Activated CD4-positive, alpha-beta memory T cell treated with anti-CD3 and anti-CD28 coated beads for 36 hours (primary cell): ENCODE measurements at regions not wholly inside any gene's neighbourhood (a gene's known extent, or its start where the extent isn't known, plus 50 kb on each side); places are given as distances from the start of the nearest gene placed in this dataset.
"Not testable (repeated sequence)": the region's sequence is repeated elsewhere in the genome, so short reads cannot be mapped to it uniquely, and the experiment has no call there.

Source experiments
- CTCF ChIA-PET: fragments of 350-600 bp; sonication (Branson Sonifier 250); formaldehyde crosslinking; loops from one replicate; lab custom pipeline; 2021; ENCODE audit warnings: antibody characterized with exemption, inconsistent platforms; lab: Charles Lee
- POLR2A ChIA-PET: fragments of 350-600 bp; sonication (Branson Sonifier 250); formaldehyde crosslinking; loops from one replicate; lab custom pipeline; 2021; ENCODE audit warnings: antibody characterized with exemption; lab: Charles Lee
- DNase-seq: peaks from one replicate; pipeline ENCODE4 v3.0.0-alpha.2; 2020
- H3K27ac Mint-ChIP-seq: one replicate; pipeline ENCODE4 v1.8.0; 2021; ENCODE audit warnings: mixed read lengths
- H3K27me3 Mint-ChIP-seq: one replicate; pipeline ENCODE4 v1.8.0; 2021; ENCODE audit warnings: mixed read lengths
- H3K36me3 Mint-ChIP-seq: one replicate; pipeline ENCODE4 v1.8.0; 2021; ENCODE audit warnings: mixed read lengths
- H3K4me1 Mint-ChIP-seq: one replicate; pipeline ENCODE4 v1.8.0; 2021; ENCODE audit warnings: low read depth, mixed read lengths
- H3K4me3 Mint-ChIP-seq: one replicate; pipeline ENCODE4 v1.8.0; 2021; ENCODE audit warnings: mild to moderate bottlenecking, mixed read lengths
- H3K9me3 Mint-ChIP-seq: one replicate; pipeline ENCODE4 v1.8.0; 2021; ENCODE audit warnings: mixed read lengths
- intact Hi-C: fragments of 100-400 bp; cut with micrococcal nuclease; formaldehyde crosslinking; loops from one replicate; pipeline ENCODE4 v1.15.1; 2023

- DNase-seq: no peak
- no peak overlapping the region for H3K4me3 Mint-ChIP-seq
- no peaks in the 10 kb centered on the region for H3K9me3 Mint-ChIP-seq
- ChIA-PET POLR2A (no interaction called here), CTCF (no interaction called here)
- H3K4me1 Mint-ChIP-seq: no peaks in the 10 kb centered on the region
- H3K27me3 Mint-ChIP-seq: no peaks in the 10 kb centered on the region
- no peaks in the 10 kb centered on the region for H3K36me3 Mint-ChIP-seq
- intact Hi-C loops: no loop called here
- H3K27ac Mint-ChIP-seq: no peak overlapping the region
These were observed 1254.9 kb upstream of the LRRN3 start for GRCh38 chr7:109836016-109836415.

GRCh38 chr7:109842386-109842785 lies 1248.5 kb upstream of the LRRN3 start:
- intact Hi-C loops: loop anchor here (10.0 kb wide), 1 partner anchor 1642 kb away; no protein-coding TSS in a partner anchor
- CTCF ChIA-PET: no interaction called here
- no peaks in the 10 kb centered on the region for H3K4me1 Mint-ChIP-seq

DNA sequence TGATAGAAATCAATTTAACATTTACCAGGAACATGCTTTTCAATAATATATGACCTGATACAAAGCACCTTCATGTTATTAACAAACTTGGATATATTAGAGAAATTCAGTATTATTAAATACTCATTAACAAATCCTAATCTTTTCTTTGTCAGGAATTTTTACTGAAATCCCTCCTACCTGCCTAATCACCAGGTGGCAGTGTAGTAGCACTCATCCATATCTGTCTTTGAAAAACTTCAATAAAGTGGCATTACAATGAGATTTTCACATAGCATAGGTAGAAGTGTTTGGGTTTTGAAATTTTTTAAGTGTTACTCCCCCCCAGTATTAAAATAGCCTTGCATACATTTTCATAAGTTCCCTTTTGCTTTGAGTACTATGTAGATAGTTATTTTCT lies 1246.6 kb upstream of the LRRN3 start:
- no peak for DNase-seq
- Mint-ChIP-seq H3K36me3 (no peaks in the 10 kb centered on the region), H3K9me3 (no peaks in the 10 kb centered on the region), H3K4me3 (no peak overlapping the region), H3K27ac (no peak overlapping the region), H3K4me1 (no peaks in the 10 kb centered on the region), H3K27me3 (no peaks in the 10 kb centered on the region)
- CTCF ChIA-PET: interaction anchor here (2.9 kb wide), 1 partner anchor 1254 kb away, joined by 13 read pairs; no protein-coding TSS in a partner anchor
- intact Hi-C loops: loop anchor here (10.0 kb wide), 1 partner anchor 1640 kb away; no protein-coding TSS in a partner anchor
- POLR2A ChIA-PET: no interaction called here

More at GRCh38 chr7:109842386-109842785, 1248.5 kb upstream of the LRRN3 start:
- Mint-ChIP-seq H3K36me3 (no peaks in the 10 kb centered on the region), H3K27ac (no peak overlapping the region), H3K27me3 (no peaks in the 10 kb centered on the region), H3K4me3 (no peak overlapping the region), H3K9me3 (no peaks in the 10 kb centered on the region)
- POLR2A ChIA-PET: no interaction called here
- no peak for DNase-seq

DNA sequence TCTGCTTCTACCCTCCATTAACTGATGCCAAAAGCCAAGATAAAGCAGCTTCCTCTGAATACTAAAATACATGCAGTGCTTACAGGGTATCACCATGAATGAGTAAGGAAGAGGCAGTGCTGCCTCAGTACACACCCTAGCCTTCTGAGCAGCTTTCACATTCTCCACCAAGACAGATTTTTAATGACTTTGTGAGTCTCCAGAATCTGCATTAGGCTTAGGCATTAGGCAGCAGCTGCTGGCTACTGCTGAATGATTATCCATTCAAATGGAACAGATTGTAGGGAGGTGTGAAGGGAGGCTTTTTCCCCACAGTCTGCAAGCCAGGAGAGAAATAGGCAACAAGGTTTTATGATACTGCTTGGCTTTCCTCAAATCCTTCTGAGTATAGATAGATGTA lies 1226.7 kb upstream of the LRRN3 start:
- Mint-ChIP-seq H3K4me1 (no peaks in the 10 kb centered on the region), H3K27me3 (no peaks in the 10 kb centered on the region), H3K9me3 (peaks cover 3% of the 10 kb centered on the region), H3K27ac (no peak overlapping the region), H3K4me3 (no peak overlapping the region), H3K36me3 (no peaks in the 10 kb centered on the region)
- intact Hi-C loops: no loop called here
- ChIA-PET CTCF (no interaction called here), POLR2A (no interaction called here)
- DNase-seq: no peak

DNA sequence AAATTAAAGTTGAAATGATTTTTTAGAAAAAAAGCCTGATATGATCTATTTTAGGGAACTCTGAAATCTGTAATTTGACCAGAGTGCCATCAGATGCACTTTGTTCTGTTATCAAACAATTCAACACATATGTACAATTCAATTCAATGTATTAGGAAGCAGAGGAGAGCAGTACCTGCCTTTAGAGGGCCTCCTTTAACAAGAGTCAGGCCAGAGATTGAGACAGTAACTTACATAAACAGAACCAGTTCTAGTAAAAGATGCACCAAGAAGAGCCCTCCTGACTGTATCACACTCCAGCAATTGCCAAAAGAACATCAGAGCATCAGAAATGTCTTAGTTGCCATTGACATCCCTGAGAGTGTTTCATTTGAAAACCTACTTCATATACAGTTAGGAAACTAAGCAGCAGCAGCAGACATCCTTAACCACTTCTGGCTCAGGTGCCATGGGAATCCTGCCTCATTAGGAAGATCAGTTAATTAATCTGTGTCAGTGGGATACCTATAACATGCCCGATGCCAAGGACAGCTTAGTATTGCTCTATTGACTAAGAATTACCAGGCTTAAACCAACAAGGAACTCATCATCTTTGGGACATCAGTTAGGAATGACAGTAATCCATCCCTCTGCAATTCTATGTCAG lies 1222.6 kb upstream of the LRRN3 start:
- H3K4me1 Mint-ChIP-seq: no peaks in the 10 kb centered on the region
- H3K36me3 Mint-ChIP-seq: no peaks in the 10 kb centered on the region
- no peaks in the 10 kb centered on the region for H3K9me3 Mint-ChIP-seq
- no peak overlapping the region for H3K4me3 Mint-ChIP-seq
- ChIA-PET POLR2A (no interaction called here), CTCF (no interaction called here)
- no peak overlapping the region for H3K27ac Mint-ChIP-seq
- no peaks in the 10 kb centered on the region for H3K27me3 Mint-ChIP-seq
- intact Hi-C loops: no loop called here
- DNase-seq: no peak

GRCh38 chr7:109873296-109873695 lies 1217.6 kb upstream of the LRRN3 start:
- H3K27me3 Mint-ChIP-seq: no peaks in the 10 kb centered on the region
- H3K9me3 Mint-ChIP-seq: no peaks in the 10 kb centered on the region
- no peak for DNase-seq
- H3K4me3 Mint-ChIP-seq: no peak overlapping the region
- intact Hi-C loops: no loop called here
- ChIA-PET POLR2A (no interaction called here), CTCF (no interaction called here)
- H3K27ac Mint-ChIP-seq: no peak overlapping the region
- H3K36me3 Mint-ChIP-seq: no peaks in the 10 kb centered on the region
- H3K4me1 Mint-ChIP-seq: no peaks in the 10 kb centered on the region

- Mint-ChIP-seq H3K27ac (no peak overlapping the region), H3K9me3 (no peaks in the 10 kb centered on the region), H3K27me3 (no peaks in the 10 kb centered on the region), H3K36me3 (no peaks in the 10 kb centered on the region), H3K4me1 (no peaks in the 10 kb centered on the region), H3K4me3 (no peak overlapping the region)
- CTCF ChIA-PET: no interaction called here
- POLR2A ChIA-PET: no interaction called here
- DNase-seq: no peak
- intact Hi-C loops: no loop called here
These were observed 1211.6 kb upstream of the LRRN3 start for GRCh38 chr7:109879287-109879828.

- Mint-ChIP-seq H3K27ac (no peak overlapping the region), H3K4me3 (no peak overlapping the region), H3K9me3 (peaks cover 4% of the 10 kb centered on the region), H3K36me3 (no peaks in the 10 kb centered on the region), H3K4me1 (no peaks in the 10 kb centered on the region), H3K27me3 (no peaks in the 10 kb centered on the region)
- intact Hi-C loops: no loop called here
- no peak for DNase-seq
- POLR2A ChIA-PET: no interaction called here
- CTCF ChIA-PET: no interaction called here
These were observed 1200.3 kb upstream of the LRRN3 start for GRCh38 chr7:109890622-109891021.

- ChIA-PET CTCF (no interaction called here), POLR2A (no interaction called here)
- Mint-ChIP-seq H3K9me3 (peaks cover 4% of the 10 kb centered on the region), H3K27me3 (no peaks in the 10 kb centered on the region), H3K27ac (no peak overlapping the region), H3K4me1 (no peaks in the 10 kb centered on the region), H3K4me3 (no peak overlapping the region), H3K36me3 (no peaks in the 10 kb centered on the region)
- intact Hi-C loops: no loop called here
- no peak for DNase-seq
These were observed 1197.7 kb upstream of the LRRN3 start for GRCh38 chr7:109893231-109893630.

- POLR2A ChIA-PET: no interaction called here
- H3K9me3 Mint-ChIP-seq: no peaks in the 10 kb centered on the region
- H3K4me3 Mint-ChIP-seq: no peak overlapping the region
- CTCF ChIA-PET: interaction anchor here (0.6 to 0.9 kb wide), 2 partner anchors 1203 to 1458 kb away, joined by 3 read pairs; no protein-coding TSS in a partner anchor
- H3K27me3 Mint-ChIP-seq: no peaks in the 10 kb centered on the region
- H3K4me1 Mint-ChIP-seq: no peaks in the 10 kb centered on the region
- no peak overlapping the region for H3K27ac Mint-ChIP-seq
- H3K36me3 Mint-ChIP-seq: no peaks in the 10 kb centered on the region
- intact Hi-C loops: no loop called here
- no peak for DNase-seq
These were observed 1195.4 kb upstream of the LRRN3 start for GRCh38 chr7:109895536-109895935.

- intact Hi-C loops: no loop called here
- H3K27me3 Mint-ChIP-seq: no peaks in the 10 kb centered on the region
- H3K36me3 Mint-ChIP-seq: no peaks in the 10 kb centered on the region
- H3K9me3 Mint-ChIP-seq: no peaks in the 10 kb centered on the region
- ChIA-PET CTCF (no interaction called here), POLR2A (no interaction called here)
- no peaks in the 10 kb centered on the region for H3K4me1 Mint-ChIP-seq
- no peak overlapping the region for H3K27ac Mint-ChIP-seq
- no peak for DNase-seq
- no peak overlapping the region for H3K4me3 Mint-ChIP-seq
These were observed 1189.0 kb upstream of the LRRN3 start for GRCh38 chr7:109901926-109902325.

DNA sequence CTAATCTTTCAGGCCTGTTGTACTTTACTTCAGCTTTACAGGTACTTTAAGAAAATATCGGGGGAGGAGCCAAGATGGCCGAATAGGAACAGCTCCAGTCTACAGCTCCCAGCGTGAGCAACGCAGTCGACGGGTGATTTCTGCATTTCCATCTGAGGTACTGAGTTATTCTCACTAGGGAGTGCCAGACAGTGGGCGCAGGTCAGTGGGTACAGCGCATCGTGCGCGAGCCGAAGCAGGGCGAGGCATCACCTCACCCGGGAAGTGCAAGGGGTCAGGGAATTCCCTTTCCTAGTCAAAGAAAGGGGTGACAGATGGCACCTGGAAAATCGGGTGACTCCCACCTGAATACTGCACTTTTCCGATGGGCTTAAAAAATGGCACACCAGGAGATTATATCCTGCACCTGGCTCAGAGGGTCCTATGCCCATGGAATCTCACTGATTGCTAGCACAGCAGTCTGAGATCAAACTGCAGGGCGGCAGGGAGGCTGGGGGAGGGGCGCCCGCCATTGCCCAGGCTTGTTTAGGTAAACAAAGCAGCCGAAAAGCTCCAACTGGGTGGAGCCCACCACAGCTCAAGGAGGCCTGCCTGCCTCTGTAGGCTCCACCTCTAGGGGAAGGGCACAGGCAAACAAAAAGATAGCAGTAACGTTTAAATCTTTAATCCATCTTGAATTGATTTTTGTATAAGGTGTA lies 1185.4 kb upstream of the LRRN3 start:
- H3K9me3 Mint-ChIP-seq, CTCF ChIA-PET, H3K36me3 Mint-ChIP-seq, intact Hi-C loops, POLR2A ChIA-PET, H3K27me3 Mint-ChIP-seq, H3K4me3 Mint-ChIP-seq, DNase-seq, H3K27ac Mint-ChIP-seq, H3K4me1 Mint-ChIP-seq: not testable (repeated sequence)
